ENCODE measurements at regions not wholly inside any gene's neighbourhood (a gene's known extent, or its start where the extent isn't known, plus 50 kb on each side); places are given as distances from the start of the nearest gene placed in this dataset.

DNA sequence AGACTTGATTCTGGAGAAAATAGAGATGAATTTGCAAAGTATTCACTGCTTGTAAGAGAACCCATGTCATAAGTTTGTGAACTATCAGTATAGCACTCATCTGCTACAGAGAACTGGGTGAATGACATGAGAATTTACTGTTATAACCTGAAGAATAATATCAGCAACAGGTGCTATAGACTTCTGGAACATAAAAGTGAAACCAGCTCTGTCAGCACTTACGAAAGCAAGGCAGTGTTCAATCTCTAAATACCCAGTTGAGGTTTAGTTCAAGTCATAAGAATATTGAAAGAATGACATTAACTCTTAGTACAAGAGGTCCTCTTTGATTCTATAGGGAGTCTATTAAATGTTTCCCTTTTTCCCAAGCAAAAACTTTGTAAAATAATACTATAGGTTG lies 232.9 kb upstream of the ANKRD50 start:
- H3K4me3 Mint-ChIP-seq (ENCODE audit: low read depth), result no peak overlapping the region
- peaks cover 5% of the 10 kb centered on the region for H3K9me3 Mint-ChIP-seq (ENCODE audit: low read depth)
- no peaks in the 10 kb centered on the region for H3K27me3 Mint-ChIP-seq
- DNase-seq (ENCODE audit: low spot score, unreplicated experiment), result no peak
- H3K27ac Mint-ChIP-seq, result no peak overlapping the region
- no peak for TF ChIP-seq CTCF (IDR thresholded peaks at IDR 0.05; ENCODE audit: unreplicated experiment)
- peaks cover 21% of the 10 kb centered on the region for H3K4me1 Mint-ChIP-seq (ENCODE audit: low read depth)
- no peaks in the 10 kb centered on the region for H3K36me3 Mint-ChIP-seq (ENCODE audit: insufficient read depth)

GRCh38 chr4:124943938-124944337 lies 231.4 kb upstream of the ANKRD50 start:
- no peak for TF ChIP-seq CTCF (IDR thresholded peaks at IDR 0.05; ENCODE audit: unreplicated experiment)
- no peak overlapping the region for H3K4me3 Mint-ChIP-seq (ENCODE audit: low read depth)
- DNase-seq (ENCODE audit: low spot score, unreplicated experiment), result no peak
- no peak overlapping the region for H3K27ac Mint-ChIP-seq
- no peaks in the 10 kb centered on the region for H3K36me3 Mint-ChIP-seq (ENCODE audit: insufficient read depth)
- H3K9me3 Mint-ChIP-seq (ENCODE audit: low read depth), result peaks cover 5% of the 10 kb centered on the region
- H3K4me1 Mint-ChIP-seq (ENCODE audit: low read depth), result peaks cover 30% of the 10 kb centered on the region
- no peaks in the 10 kb centered on the region for H3K27me3 Mint-ChIP-seq

DNA sequence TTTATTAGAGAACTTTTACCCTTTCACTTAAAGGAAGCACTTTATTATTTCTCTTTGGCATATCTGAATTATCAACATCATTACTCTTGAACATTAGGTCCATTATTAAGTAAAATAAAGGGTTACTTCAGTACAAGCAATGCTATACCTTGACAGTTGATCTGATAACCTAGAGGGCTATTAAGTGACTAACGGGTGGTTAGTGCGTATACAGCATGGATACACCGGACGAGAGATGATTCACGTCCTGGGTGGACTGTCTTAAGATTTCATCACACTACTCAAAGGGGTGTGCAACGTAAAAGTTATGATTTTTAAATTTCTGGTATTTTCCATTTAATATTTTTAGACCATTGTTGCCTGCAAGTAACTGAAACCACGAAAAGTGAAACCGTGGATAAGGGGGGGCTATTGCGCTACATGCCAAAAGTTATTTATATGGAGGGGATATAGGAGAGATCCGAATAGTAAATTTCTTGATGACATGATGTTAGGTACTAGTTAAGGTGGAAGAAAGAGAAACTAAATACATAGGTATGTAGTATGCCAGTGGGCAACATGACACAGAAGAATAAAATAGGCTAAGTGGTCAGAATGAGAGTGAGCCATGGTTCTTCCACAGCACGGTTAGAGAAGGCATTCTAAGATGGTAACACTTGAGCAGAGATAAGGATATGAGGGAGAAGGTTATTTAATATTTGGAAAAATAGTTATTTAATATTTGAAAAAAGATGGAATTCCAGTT lies 230.8 kb upstream of the ANKRD50 start:
- Mint-ChIP-seq H3K36me3 (ENCODE audit: insufficient read depth) (no peaks in the 10 kb centered on the region), H3K4me1 (ENCODE audit: low read depth) (peaks cover 26% of the 10 kb centered on the region), H3K9me3 (ENCODE audit: low read depth) (peaks cover 5% of the 10 kb centered on the region), H3K27me3 (no peaks in the 10 kb centered on the region), H3K27ac (no peak overlapping the region), H3K4me3 (ENCODE audit: low read depth) (no peak overlapping the region)
- no peak for TF ChIP-seq CTCF (IDR thresholded peaks at IDR 0.05; ENCODE audit: unreplicated experiment)
- DNase-seq (ENCODE audit: low spot score, unreplicated experiment), result no peak

DNA sequence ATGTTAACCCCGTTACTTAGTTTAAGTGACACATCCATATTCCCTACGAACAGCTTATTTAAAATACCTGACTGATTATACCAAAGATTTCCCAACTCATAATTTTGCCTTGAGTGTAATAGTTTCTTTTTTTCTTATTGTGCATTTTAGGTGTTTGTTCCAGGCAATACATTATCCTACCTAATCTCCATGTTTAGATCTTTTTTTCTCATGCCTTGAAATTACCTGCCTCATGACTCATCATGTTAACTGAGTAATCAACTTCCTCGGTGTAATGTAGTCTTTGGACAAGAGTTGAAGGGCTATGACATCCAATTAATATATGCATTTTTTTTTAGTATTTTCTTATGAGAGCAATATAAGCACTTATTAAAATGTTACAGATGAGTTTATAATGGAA lies 228.7 kb upstream of the ANKRD50 start:
- no peak for DNase-seq (ENCODE audit: low spot score, unreplicated experiment)
- peaks cover 19% of the 10 kb centered on the region for H3K4me1 Mint-ChIP-seq (ENCODE audit: low read depth)
- no peak for TF ChIP-seq CTCF (IDR thresholded peaks at IDR 0.05; ENCODE audit: unreplicated experiment)
- H3K4me3 Mint-ChIP-seq (ENCODE audit: low read depth), result no peak overlapping the region
- H3K9me3 Mint-ChIP-seq (ENCODE audit: low read depth), result peaks cover 5% of the 10 kb centered on the region
- no peak overlapping the region for H3K27ac Mint-ChIP-seq
- no peaks in the 10 kb centered on the region for H3K36me3 Mint-ChIP-seq (ENCODE audit: insufficient read depth)
- no peaks in the 10 kb centered on the region for H3K27me3 Mint-ChIP-seq

DNA sequence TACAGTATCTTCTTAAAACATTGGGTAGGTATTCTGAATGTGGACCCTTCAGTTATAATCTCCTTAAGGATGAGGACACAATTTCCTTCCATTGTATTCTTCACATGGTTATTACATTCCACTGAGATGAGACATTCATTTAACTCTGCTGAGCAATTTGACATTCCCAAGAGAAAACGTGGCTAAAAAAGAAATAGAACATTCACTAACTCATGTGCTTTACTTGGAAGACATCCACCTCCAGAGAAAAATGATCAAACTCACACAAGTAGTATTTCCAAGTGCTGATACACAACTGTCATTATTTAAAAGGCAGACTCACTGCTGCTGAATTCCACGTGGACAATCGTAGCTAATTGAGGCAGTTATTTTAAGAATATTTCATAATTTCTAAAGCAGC lies 227.9 kb upstream of the ANKRD50 start:
- no peak for TF ChIP-seq CTCF (IDR thresholded peaks at IDR 0.05; ENCODE audit: unreplicated experiment)
- DNase-seq (ENCODE audit: low spot score, unreplicated experiment), result no peak
- Mint-ChIP-seq H3K4me1 (ENCODE audit: low read depth) (peaks cover 20% of the 10 kb centered on the region), H3K27me3 (no peaks in the 10 kb centered on the region), H3K36me3 (ENCODE audit: insufficient read depth) (no peaks in the 10 kb centered on the region), H3K4me3 (ENCODE audit: low read depth) (no peak overlapping the region), H3K9me3 (ENCODE audit: low read depth) (peaks cover 5% of the 10 kb centered on the region), H3K27ac (no peak overlapping the region)
